Lower lobe of right lung (tissue), 2 donors: ENCODE measurements at regions not wholly inside any gene's neighbourhood (a gene's known extent, or its start where the extent isn't known, plus 50 kb on each side); places are given as distances from the start of the nearest gene placed in this dataset.

Source experiments
- ATAC-seq, 2 donors: fragments of 200-7000 bp; cut with Tn5 transposase; one replicate each; pipeline ENCODE4 v1.9.1; 2020 to 2022; ENCODE audit warnings: mild to moderate bottlenecking in 2 of 2, moderate library complexity in 2 of 2
- DNase-seq: peaks from one replicate; pipeline ENCODE4 v3.0.0-alpha.2; 2020
- H3K27ac ChIP-seq: fragments of 200-600 bp; one replicate; pipeline ENCODE4 v1.8.0; 2022
- H3K27me3 ChIP-seq: fragments of 200-600 bp; one replicate; pipeline ENCODE4 v1.8.0; 2022; ENCODE audit warnings: low read depth
- H3K36me3 ChIP-seq: fragments of 200-600 bp; one replicate; pipeline ENCODE4 v1.8.0; 2022; ENCODE audit warnings: mild to moderate bottlenecking
- H3K4me1 ChIP-seq: fragments of 200-600 bp; one replicate; pipeline ENCODE4 v1.8.0; 2022
- H3K4me3 ChIP-seq: fragments of 200-600 bp; one replicate; pipeline ENCODE4 v1.8.0; 2022; ENCODE audit warnings: mild to moderate bottlenecking
- H3K9me3 ChIP-seq: fragments of 200-600 bp; one replicate; pipeline ENCODE4 v1.8.0; 2022
- intact Hi-C: fragments of 100-400 bp; cut with DNase I; formaldehyde crosslinking; loops from one replicate; pipeline ENCODE4 v1.11.0; 2022
- TF ChIP-seq, protein P1 (sequence below): fragments of 200-600 bp; IDR thresholded peaks from one replicate; pipeline ENCODE4 v1.8.0; 2022; ENCODE audit warnings: antibody characterized with exemption, mild to moderate bottlenecking
- donor health status: DM: no; HTN: yes; CAD: no; lungs with severe emphysema.

GRCh38 chr4:128502818-128503527, 215.4 kb upstream of the PGRMC2 start:
- intact Hi-C loops = no loop called here
- H3K36me3 ChIP-seq = no peaks in the 10 kb centered on the region
- ATAC-seq (no peak), DNase-seq (no peak)
- no peaks in the 10 kb centered on the region for H3K4me1 ChIP-seq
- H3K27me3 ChIP-seq = no peaks in the 10 kb centered on the region
- no peak overlapping the region for H3K4me3 ChIP-seq
- TF ChIP-seq, protein P1, sequence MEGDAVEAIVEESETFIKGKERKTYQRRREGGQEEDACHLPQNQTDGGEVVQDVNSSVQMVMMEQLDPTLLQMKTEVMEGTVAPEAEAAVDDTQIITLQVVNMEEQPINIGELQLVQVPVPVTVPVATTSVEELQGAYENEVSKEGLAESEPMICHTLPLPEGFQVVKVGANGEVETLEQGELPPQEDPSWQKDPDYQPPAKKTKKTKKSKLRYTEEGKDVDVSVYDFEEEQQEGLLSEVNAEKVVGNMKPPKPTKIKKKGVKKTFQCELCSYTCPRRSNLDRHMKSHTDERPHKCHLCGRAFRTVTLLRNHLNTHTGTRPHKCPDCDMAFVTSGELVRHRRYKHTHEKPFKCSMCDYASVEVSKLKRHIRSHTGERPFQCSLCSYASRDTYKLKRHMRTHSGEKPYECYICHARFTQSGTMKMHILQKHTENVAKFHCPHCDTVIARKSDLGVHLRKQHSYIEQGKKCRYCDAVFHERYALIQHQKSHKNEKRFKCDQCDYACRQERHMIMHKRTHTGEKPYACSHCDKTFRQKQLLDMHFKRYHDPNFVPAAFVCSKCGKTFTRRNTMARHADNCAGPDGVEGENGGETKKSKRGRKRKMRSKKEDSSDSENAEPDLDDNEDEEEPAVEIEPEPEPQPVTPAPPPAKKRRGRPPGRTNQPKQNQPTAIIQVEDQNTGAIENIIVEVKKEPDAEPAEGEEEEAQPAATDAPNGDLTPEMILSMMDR = no peak
- no peak overlapping the region for H3K27ac ChIP-seq
- peaks cover 13% of the 10 kb centered on the region for H3K9me3 ChIP-seq

GRCh38 chr4:128501239-128501638, 213.6 kb upstream of the PGRMC2 start:
- ATAC-seq = no peak
- DNase-seq = no peak
- TF ChIP-seq, protein P1 = no peak
- Histone ChIP-seq H3K9me3 (peaks cover 13% of the 10 kb centered on the region), H3K4me1 (no peaks in the 10 kb centered on the region), H3K36me3 (no peaks in the 10 kb centered on the region), H3K4me3 (no peak overlapping the region), H3K27me3 (no peaks in the 10 kb centered on the region), H3K27ac (no peak overlapping the region)
- intact Hi-C loops = no loop called here

DNA sequence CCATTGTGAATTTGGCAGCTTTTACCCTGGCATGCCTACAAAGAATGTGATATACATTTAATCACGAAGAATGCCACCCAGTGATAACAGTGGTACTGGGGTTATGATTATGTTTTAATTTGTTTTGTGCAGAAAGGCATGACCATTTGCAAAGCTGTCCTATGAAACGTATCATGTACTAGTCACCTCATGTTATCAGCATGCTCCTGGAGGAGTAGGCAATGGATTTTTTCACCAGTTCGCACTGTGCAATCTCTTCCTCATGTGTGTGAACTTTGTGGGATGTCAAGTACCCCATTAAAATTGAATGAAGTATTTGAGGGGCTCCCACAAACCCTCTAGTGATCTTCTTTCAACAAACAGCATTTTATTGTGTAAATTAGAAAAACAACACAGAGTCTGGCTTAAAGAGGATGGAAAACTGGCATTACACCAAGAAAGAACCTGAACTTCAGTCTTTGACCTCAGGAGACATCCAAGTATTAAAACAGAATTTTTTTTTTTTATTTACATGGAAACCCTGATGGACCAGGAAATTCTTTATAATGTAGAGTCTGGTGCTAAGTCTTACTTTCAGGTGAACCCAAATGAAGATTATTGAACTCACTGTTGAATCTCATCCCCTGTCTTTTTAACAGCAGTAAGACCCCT, 200.6 kb upstream of the PGRMC2 start:
- no peaks in the 10 kb centered on the region for H3K27me3 ChIP-seq
- H3K27ac ChIP-seq = no peak overlapping the region
- H3K4me1 ChIP-seq = peaks cover 4% of the 10 kb centered on the region
- no peaks in the 10 kb centered on the region for H3K9me3 ChIP-seq
- H3K4me3 ChIP-seq = no peak overlapping the region
- ATAC-seq (no peak), DNase-seq (no peak)
- H3K36me3 ChIP-seq = no peaks in the 10 kb centered on the region
- intact Hi-C loops = no loop called here
- TF ChIP-seq, protein P1 = no peak

GRCh38 chr4:128484896-128485295, 197.3 kb upstream of the PGRMC2 start:
- DNase-seq = no peak
- Histone ChIP-seq H3K9me3 (no peaks in the 10 kb centered on the region), H3K4me1 (peaks cover 4% of the 10 kb centered on the region), H3K36me3 (no peaks in the 10 kb centered on the region), H3K27ac (no peak overlapping the region), H3K27me3 (no peaks in the 10 kb centered on the region), H3K4me3 (no peak overlapping the region)
- TF ChIP-seq, protein P1 = no peak
- ATAC-seq = no peak
- intact Hi-C loops = no loop called here

GRCh38 chr4:128483816-128484215, 196.2 kb upstream of the PGRMC2 start:
- no peaks in the 10 kb centered on the region for H3K36me3 ChIP-seq
- TF ChIP-seq, protein P1 = no peak
- no peak overlapping the region for H3K4me3 ChIP-seq
- no peaks in the 10 kb centered on the region for H3K9me3 ChIP-seq
- intact Hi-C loops = no loop called here
- no peak for ATAC-seq
- DNase-seq = no peak
- H3K27ac ChIP-seq = no peak overlapping the region
- peaks cover 4% of the 10 kb centered on the region for H3K4me1 ChIP-seq
- H3K27me3 ChIP-seq = no peaks in the 10 kb centered on the region
